Loucy (cell line): ENCODE measurements at regions not wholly inside any gene's neighbourhood (a gene's known extent, or its start where the extent isn't known, plus 50 kb on each side); places are given as distances from the start of the nearest gene placed in this dataset.

Source experiments
- H2AFZ ChIP-seq: fragments of 200-600 bp; sonication (generic); 2 replicates; pipeline ENCODE4 v1.6.0; 2016; ENCODE audit warnings: antibody characterized with exemption, mild to moderate bottlenecking, low read length, moderate library complexity
- H3F3A ChIP-seq: fragments of 200-600 bp; 2 replicates; pipeline ENCODE4 v1.6.0; 2016; ENCODE audit warnings: antibody characterized with exemption, low read depth, mild to moderate bottlenecking
- H3K27me3 ChIP-seq: fragments of 200-600 bp; sonication (generic); 2 replicates; pipeline ENCODE4 v1.6.1; 2014; ENCODE audit warnings: low read length, mild to moderate bottlenecking; ENCODE audit not compliant: insufficient read depth, poor library complexity, severe bottlenecking
- H3K36me3 ChIP-seq: fragments of 200-600 bp; sonication (generic); 2 replicates; pipeline ENCODE4 v1.6.1; 2016; ENCODE audit warnings: low read length; ENCODE audit not compliant: insufficient read depth
- H3K4me1 ChIP-seq: fragments of 200-600 bp; sonication (generic); 2 replicates; pipeline ENCODE4 v1.5.1; 2014; ENCODE audit warnings: low read length, mild to moderate bottlenecking; ENCODE audit not compliant: insufficient read depth, poor library complexity, severe bottlenecking
- H3K4me2 ChIP-seq: fragments of 200-600 bp; sonication (generic); 2 replicates; pipeline ENCODE4 v1.6.0; 2014; ENCODE audit warnings: antibody characterized with exemption, low read length, low read depth, mild to moderate bottlenecking; ENCODE audit not compliant: poor library complexity, severe bottlenecking
- H3K4me3 ChIP-seq: fragments of 200-600 bp; sonication (generic); 2 replicates; pipeline ENCODE4 v1.5.1; 2014; ENCODE audit warnings: low read length, mild to moderate bottlenecking, mixed read lengths; ENCODE audit not compliant: poor library complexity, severe bottlenecking
- H3K79me2 ChIP-seq: fragments of 200-600 bp; sonication (generic); 2 replicates; pipeline ENCODE4 v1.6.1; 2014; ENCODE audit warnings: low read length; ENCODE audit not compliant: insufficient read depth
- H3K9ac ChIP-seq: fragments of 200-600 bp; sonication (generic); 2 replicates; pipeline ENCODE4 v1.6.0; 2014; ENCODE audit warnings: mild to moderate bottlenecking, low read depth, low read length, moderate library complexity; ENCODE audit not compliant: poor library complexity, severe bottlenecking
- H3K9me2 ChIP-seq: fragments of 200-600 bp; sonication (generic); replicated peaks from 2 replicates; pipeline ENCODE4 v1.6.1; 2016; ENCODE audit warnings: low read depth, low read length, mixed read lengths
- H3K9me3 ChIP-seq: fragments of 200-600 bp; sonication (generic); 2 replicates; pipeline ENCODE4 v1.6.1; 2014; ENCODE audit warnings: mild to moderate bottlenecking, antibody characterized with exemption, low read length, low read depth; ENCODE audit not compliant: insufficient read depth
- H4K20me1 ChIP-seq: fragments of 200-600 bp; sonication (generic); 2 replicates; pipeline ENCODE4 v1.6.0; 2014; ENCODE audit warnings: antibody characterized with exemption, low read length, mild to moderate bottlenecking; ENCODE audit not compliant: insufficient read depth, poor library complexity, severe bottlenecking
- CTCF ChIP-seq: fragments of 200-600 bp; sonication (generic); conservative IDR thresholded peaks from 2 replicates; pipeline ENCODE4 v1.5.1; 2014; ENCODE audit warnings: mild to moderate bottlenecking, antibody characterized with exemption, low read length
- EZH2phosphoT487 ChIP-seq: fragments of 200-600 bp; IDR thresholded peaks from 2 replicates; pipeline ENCODE4 v1.6.1; 2018; ENCODE audit warnings: antibody characterized with exemption, mild to moderate bottlenecking, moderate library complexity, borderline replicate concordance

DNA sequence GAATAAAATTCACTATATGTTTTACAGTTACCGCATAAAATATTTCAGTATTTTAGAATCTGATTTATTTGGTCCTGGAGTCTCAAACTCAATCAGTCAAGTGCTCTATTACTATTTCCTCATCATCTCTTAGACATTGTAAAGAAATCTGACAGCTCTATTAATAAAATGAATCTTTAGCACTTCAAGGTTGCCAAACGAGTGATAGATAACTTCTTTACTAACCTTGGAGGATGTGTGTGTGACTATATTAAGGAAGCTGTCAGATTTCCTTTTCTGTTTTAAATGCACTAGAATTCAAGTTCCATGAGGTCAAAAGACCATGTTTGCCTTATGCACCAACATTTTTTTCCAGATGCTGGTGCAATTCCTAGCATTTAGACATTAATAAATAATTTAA, 389.8 kb upstream of the AZI2 start:
- H3K9me2 ChIP-seq: no peaks in the 10 kb centered on the region
- TF ChIP-seq CTCF (no peak), EZH2phosphoT487 (no peak)
- no peaks in the 10 kb centered on the region for H3K36me3 ChIP-seq

GRCh38 chr3:28739647-28740046, 391.0 kb upstream of the AZI2 start:
- no peak overlapping the region for H3K9ac ChIP-seq
- no peaks in the 10 kb centered on the region for H3F3A ChIP-seq
- no peak overlapping the region for H3K4me2 ChIP-seq
- TF ChIP-seq EZH2phosphoT487 (no peak), CTCF (no peak)
- H3K9me2 ChIP-seq: no peaks in the 10 kb centered on the region
- H4K20me1 ChIP-seq: no peaks in the 10 kb centered on the region
- H3K4me1 ChIP-seq: no peaks in the 10 kb centered on the region
- H3K79me2 ChIP-seq: no peaks in the 10 kb centered on the region
- no peaks in the 10 kb centered on the region for H3K36me3 ChIP-seq
- no peaks in the 10 kb centered on the region for H3K27me3 ChIP-seq
- H2AFZ ChIP-seq: no peak overlapping the region; the same call in 1 of the 2 replicates
- H3K9me3 ChIP-seq: no peaks in the 10 kb centered on the region
- no peak overlapping the region for H3K4me3 ChIP-seq

More for the DNA sequence above, 389.8 kb upstream of the AZI2 start:
- no peak overlapping the region for H3K9ac ChIP-seq
- no peaks in the 10 kb centered on the region for H3K27me3 ChIP-seq
- no peak overlapping the region for H2AFZ ChIP-seq
- H3K9me3 ChIP-seq: no peaks in the 10 kb centered on the region
- H4K20me1 ChIP-seq: no peaks in the 10 kb centered on the region
- no peaks in the 10 kb centered on the region for H3F3A ChIP-seq
- no peak overlapping the region for H3K4me2 ChIP-seq
- H3K4me1 ChIP-seq: no peaks in the 10 kb centered on the region
- H3K79me2 ChIP-seq: no peaks in the 10 kb centered on the region
- no peak overlapping the region for H3K4me3 ChIP-seq

DNA sequence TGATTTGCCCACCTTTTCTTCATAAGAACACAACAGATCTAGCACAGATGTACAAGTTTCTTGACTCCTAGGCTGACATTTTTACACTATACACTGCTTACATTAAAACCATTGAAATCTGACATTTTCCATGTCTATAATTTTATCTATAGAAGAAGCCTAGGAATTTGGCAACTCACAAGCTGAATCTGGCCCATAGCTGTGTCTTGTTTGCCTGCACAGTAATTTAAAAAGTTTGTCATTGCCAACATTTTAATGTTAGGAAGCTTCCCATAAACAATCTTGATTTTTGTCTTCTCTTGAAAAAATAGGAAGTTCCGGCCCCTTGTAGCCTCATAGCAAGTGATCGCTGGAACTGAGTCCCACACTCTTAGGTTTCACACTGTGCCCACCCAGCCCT, 394.6 kb upstream of the AZI2 start:
- no peaks in the 10 kb centered on the region for H3K27me3 ChIP-seq
- H3K4me1 ChIP-seq: no peaks in the 10 kb centered on the region
- H3K9me2 ChIP-seq: no peaks in the 10 kb centered on the region
- no peaks in the 10 kb centered on the region for H3K79me2 ChIP-seq
- H3K4me2 ChIP-seq: no peak overlapping the region
- no peaks in the 10 kb centered on the region for H4K20me1 ChIP-seq
- no peak overlapping the region for H2AFZ ChIP-seq
- no peaks in the 10 kb centered on the region for H3K36me3 ChIP-seq
- H3F3A ChIP-seq: no peaks in the 10 kb centered on the region
- H3K9ac ChIP-seq: no peak overlapping the region
- TF ChIP-seq EZH2phosphoT487: no peak
- TF ChIP-seq CTCF: no peak
- no peak overlapping the region for H3K4me3 ChIP-seq
- H3K9me3 ChIP-seq: no peaks in the 10 kb centered on the region
